HL-60/S4 (cell line): ENCODE measurements at regions not wholly inside any gene's neighbourhood (a gene's known extent, or its start where the extent isn't known, plus 50 kb on each side); places are given as distances from the start of the nearest gene placed in this dataset.
"Not testable (repeated sequence)": the region's sequence is repeated elsewhere in the genome, so short reads cannot be mapped to it uniquely, and the experiment has no call there.

Source experiments
- in situ Hi-C: fragments of 300-500 bp; cut with MboI; formaldehyde crosslinking; loops from 2 replicates; pipeline ENCODE4 v1.14.3; 2022; ENCODE audit warnings: low sequenced_read_pairs

- in situ Hi-C loops = no loop called here
Observed at GRCh38 chr11:112670806-112671570, 290.2 kb upstream of the NCAM1 start.

GRCh38 chr11:112673401-112673800, 287.8 kb upstream of the NCAM1 start:
- in situ Hi-C loops = not testable (repeated sequence)

- in situ Hi-C loops = no loop called here
Observed at GRCh38 chr11:112685111-112685510, 276.1 kb upstream of the NCAM1 start.

- in situ Hi-C loops = no loop called here
Observed at GRCh38 chr11:112689851-112690250, 271.4 kb upstream of the NCAM1 start.

GRCh38 chr11:112693781-112694180, 267.4 kb upstream of the NCAM1 start:
- in situ Hi-C loops = no loop called here

GRCh38 chr11:112694245-112694644, 267.0 kb upstream of the NCAM1 start:
- in situ Hi-C loops = no loop called here

- in situ Hi-C loops = no loop called here
Observed at GRCh38 chr11:112694813-112695212, 266.4 kb upstream of the NCAM1 start.

GRCh38 chr11:112697391-112698178, 263.6 kb upstream of the NCAM1 start:
- in situ Hi-C loops = no loop called here

GRCh38 chr11:112705148-112705547, 256.1 kb upstream of the NCAM1 start:
- in situ Hi-C loops = no loop called here

- in situ Hi-C loops = no loop called here
Observed at GRCh38 chr11:112706863-112707262, 254.4 kb upstream of the NCAM1 start.

GRCh38 chr11:112714340-112714739, 246.9 kb upstream of the NCAM1 start:
- in situ Hi-C loops = not testable (repeated sequence)

- in situ Hi-C loops = no loop called here
Observed at GRCh38 chr11:112715056-112715455, 246.2 kb upstream of the NCAM1 start.

- in situ Hi-C loops = no loop called here
Observed at GRCh38 chr11:112718483-112718882, 242.7 kb upstream of the NCAM1 start.

GRCh38 chr11:112719736-112720525, 241.3 kb upstream of the NCAM1 start:
- in situ Hi-C loops = no loop called here

- in situ Hi-C loops = no loop called here
Observed at GRCh38 chr11:112722148-112722547, 239.1 kb upstream of the NCAM1 start.

GRCh38 chr11:112722876-112723275, 238.3 kb upstream of the NCAM1 start:
- in situ Hi-C loops = no loop called here

GRCh38 chr11:112723676-112724495, 237.3 kb upstream of the NCAM1 start:
- in situ Hi-C loops = no loop called here

GRCh38 chr11:112724496-112724790, 236.8 kb upstream of the NCAM1 start:
- in situ Hi-C loops = no loop called here

GRCh38 chr11:112725636-112726035, 235.6 kb upstream of the NCAM1 start:
- in situ Hi-C loops = no loop called here

- in situ Hi-C loops = no loop called here
Observed at GRCh38 chr11:112727341-112727841, 233.8 kb upstream of the NCAM1 start.

- in situ Hi-C loops = no loop called here
Observed at GRCh38 chr11:112728288-112728687, 232.9 kb upstream of the NCAM1 start.
